Neural crest cell (in vitro differentiated cells): ENCODE measurements at regions not wholly inside any gene's neighbourhood (a gene's known extent, or its start where the extent isn't known, plus 50 kb on each side); places are given as distances from the start of the nearest gene placed in this dataset.

Experiments
- DNase-seq: peaks from one replicate; pipeline ENCODE4 v3.0.0; 2021; ENCODE audit warnings: low read depth, mixed read lengths, low spot score
- H3K27ac Mint-ChIP-seq: one replicate; pipeline ENCODE4 v1.8.0; 2021; ENCODE audit warnings: mild to moderate bottlenecking, mixed read lengths; ENCODE audit not compliant: unreplicated experiment
- H3K27me3 Mint-ChIP-seq: 2 replicates; pipeline ENCODE4 v1.8.0; 2021; ENCODE audit warnings: low read depth, mild to moderate bottlenecking, mixed read lengths
- H3K36me3 Mint-ChIP-seq: 2 replicates; pipeline ENCODE4 v1.8.0; 2021; ENCODE audit warnings: low read depth, mild to moderate bottlenecking, mixed read lengths
- H3K4me1 Mint-ChIP-seq: 2 replicates; pipeline ENCODE4 v1.8.0; 2021; ENCODE audit warnings: mixed read lengths
- H3K4me3 Mint-ChIP-seq: one replicate; pipeline ENCODE4 v1.8.0; 2021; ENCODE audit warnings: mild to moderate bottlenecking, mixed read lengths
- H3K9me3 Mint-ChIP-seq: 2 replicates; pipeline ENCODE4 v1.8.0; 2021; ENCODE audit warnings: mixed read lengths
- TF ChIP-seq, protein P1 (sequence below): fragments of 200-600 bp; sonication (generic); conservative IDR thresholded peaks from 2 replicates; pipeline ENCODE4 v1.5.0; 2021; ENCODE audit warnings: antibody characterized with exemption, mild to moderate bottlenecking

DNA sequence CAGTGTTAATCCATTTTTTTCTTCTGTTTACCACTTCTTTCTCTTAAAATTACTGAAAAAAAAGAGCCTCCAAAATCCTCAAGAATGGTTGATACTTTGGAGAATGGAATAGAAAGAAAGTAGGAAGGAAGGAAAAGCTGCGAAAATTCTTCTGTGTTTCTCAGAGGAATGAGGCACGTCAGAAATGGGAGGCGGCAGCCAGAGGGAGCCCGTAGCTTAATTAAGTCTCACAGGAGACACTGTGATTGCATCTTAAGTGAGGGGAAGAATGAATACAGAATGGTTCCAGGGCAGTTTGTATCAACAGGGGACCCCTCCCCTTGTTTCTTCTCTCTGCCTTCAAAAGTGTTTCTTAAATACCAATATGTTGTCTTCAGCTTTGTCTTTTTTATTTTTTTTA is 1099.5 kb downstream of the PLA2G4A start:
- H3K36me3 Mint-ChIP-seq = no peaks in the 10 kb centered on the region
- H3K4me1 Mint-ChIP-seq = peaks cover 12% of the 10 kb centered on the region
- H3K9me3 Mint-ChIP-seq = no peaks in the 10 kb centered on the region
- no peak overlapping the region for H3K27ac Mint-ChIP-seq
- peak; percentile 2 for DNase-seq
- no peaks in the 10 kb centered on the region for H3K27me3 Mint-ChIP-seq
- TF ChIP-seq, protein P1, sequence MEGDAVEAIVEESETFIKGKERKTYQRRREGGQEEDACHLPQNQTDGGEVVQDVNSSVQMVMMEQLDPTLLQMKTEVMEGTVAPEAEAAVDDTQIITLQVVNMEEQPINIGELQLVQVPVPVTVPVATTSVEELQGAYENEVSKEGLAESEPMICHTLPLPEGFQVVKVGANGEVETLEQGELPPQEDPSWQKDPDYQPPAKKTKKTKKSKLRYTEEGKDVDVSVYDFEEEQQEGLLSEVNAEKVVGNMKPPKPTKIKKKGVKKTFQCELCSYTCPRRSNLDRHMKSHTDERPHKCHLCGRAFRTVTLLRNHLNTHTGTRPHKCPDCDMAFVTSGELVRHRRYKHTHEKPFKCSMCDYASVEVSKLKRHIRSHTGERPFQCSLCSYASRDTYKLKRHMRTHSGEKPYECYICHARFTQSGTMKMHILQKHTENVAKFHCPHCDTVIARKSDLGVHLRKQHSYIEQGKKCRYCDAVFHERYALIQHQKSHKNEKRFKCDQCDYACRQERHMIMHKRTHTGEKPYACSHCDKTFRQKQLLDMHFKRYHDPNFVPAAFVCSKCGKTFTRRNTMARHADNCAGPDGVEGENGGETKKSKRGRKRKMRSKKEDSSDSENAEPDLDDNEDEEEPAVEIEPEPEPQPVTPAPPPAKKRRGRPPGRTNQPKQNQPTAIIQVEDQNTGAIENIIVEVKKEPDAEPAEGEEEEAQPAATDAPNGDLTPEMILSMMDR = peak; percentile 60
- H3K4me3 Mint-ChIP-seq = no peak overlapping the region

DNA sequence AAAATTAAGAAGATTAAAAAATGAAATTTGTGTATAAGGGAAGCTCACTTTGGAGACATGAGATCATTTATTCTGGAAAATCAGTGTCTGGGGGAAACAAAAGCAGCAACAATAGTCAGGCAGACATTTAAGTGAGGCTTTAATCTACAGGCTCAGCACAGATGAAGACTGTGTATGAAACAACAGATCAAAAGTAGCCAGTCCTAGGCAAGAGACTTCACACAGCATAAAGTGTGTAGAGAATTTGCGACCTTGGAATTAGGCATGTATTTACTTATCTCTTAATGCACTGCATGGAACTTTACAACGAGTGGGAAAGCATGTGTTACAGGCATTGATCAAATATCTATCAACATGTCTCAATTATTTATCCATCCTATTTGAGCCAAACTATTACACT is 1099.9 kb downstream of the PLA2G4A start:
- no peaks in the 10 kb centered on the region for H3K36me3 Mint-ChIP-seq
- no peak for DNase-seq
- peaks cover 12% of the 10 kb centered on the region for H3K4me1 Mint-ChIP-seq
- TF ChIP-seq, protein P1 = no peak
- H3K4me3 Mint-ChIP-seq = no peak overlapping the region
- H3K27ac Mint-ChIP-seq = no peak overlapping the region
- H3K27me3 Mint-ChIP-seq = no peaks in the 10 kb centered on the region
- H3K9me3 Mint-ChIP-seq = no peaks in the 10 kb centered on the region

DNA sequence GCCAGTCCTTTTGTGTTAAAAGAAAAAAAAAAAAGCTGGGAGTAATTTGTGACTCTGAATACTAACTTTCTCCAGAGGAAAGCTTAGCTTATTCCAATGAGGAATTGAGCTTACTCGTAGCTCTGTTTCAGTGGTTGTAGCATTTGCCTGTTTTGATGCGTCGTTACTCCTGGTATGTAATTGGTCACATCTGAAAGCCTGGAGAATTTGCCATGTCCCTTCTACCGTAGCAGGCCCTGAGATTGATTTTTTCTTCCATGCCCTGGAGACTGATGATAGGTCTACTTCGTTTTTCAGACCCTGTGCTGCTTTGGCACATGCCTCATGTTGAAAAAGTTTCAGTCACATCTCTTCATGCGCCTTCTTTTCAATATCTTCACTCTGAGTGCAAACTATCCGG is 1103.0 kb downstream of the PLA2G4A start:
- Mint-ChIP-seq H3K27ac (no peak overlapping the region), H3K27me3 (no peaks in the 10 kb centered on the region), H3K9me3 (peaks cover 5% of the 10 kb centered on the region), H3K4me3 (no peak overlapping the region), H3K4me1 (peaks cover 12% of the 10 kb centered on the region), H3K36me3 (no peaks in the 10 kb centered on the region)
- no peak for DNase-seq
- TF ChIP-seq, protein P1 = no peak

DNA sequence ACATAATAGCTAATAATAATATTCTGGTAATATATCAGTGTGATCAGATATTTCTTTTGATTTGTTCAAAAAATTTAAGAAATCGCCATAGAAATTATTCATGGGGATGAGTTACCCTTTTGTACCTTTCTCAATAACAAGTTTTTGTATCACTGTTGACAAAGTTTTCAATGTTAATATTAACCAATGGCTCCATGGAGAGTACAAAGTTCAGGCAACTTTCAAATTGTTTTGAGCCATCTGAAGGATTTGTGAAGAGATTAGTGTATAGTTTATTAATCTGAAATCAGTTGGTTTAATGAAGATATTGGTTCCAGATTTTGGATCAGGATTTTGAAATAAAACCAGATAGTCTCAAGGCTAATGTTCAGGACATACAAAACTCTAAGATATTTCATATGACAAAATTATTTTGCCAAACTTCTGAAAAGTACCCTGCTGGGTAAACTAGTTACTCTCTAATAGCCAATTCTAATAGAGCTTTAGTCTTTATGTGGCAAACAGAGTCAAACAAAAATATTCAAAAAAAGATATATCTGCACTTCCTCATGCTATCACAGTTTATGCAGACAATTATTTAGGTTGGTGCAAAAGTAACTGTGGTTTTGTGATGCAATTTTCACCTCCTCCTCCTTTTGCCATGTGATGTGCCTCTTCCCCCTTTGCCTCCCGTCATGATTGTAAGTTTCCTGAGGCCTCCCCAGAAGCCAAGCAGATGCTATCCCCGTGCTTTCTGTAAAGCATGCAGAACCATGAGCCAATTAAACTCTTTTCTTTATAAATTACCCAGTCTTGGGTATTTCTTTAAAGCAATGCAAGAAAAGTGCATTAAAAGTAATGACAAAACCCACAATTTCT is 1105.0 kb downstream of the PLA2G4A start:
- Mint-ChIP-seq H3K27ac (no peak overlapping the region), H3K9me3 (peaks cover 7% of the 10 kb centered on the region), H3K4me1 (peaks cover 1% of the 10 kb centered on the region), H3K36me3 (no peaks in the 10 kb centered on the region), H3K27me3 (no peaks in the 10 kb centered on the region), H3K4me3 (no peak overlapping the region)
- TF ChIP-seq, protein P1 = no peak
- no peak for DNase-seq

DNA sequence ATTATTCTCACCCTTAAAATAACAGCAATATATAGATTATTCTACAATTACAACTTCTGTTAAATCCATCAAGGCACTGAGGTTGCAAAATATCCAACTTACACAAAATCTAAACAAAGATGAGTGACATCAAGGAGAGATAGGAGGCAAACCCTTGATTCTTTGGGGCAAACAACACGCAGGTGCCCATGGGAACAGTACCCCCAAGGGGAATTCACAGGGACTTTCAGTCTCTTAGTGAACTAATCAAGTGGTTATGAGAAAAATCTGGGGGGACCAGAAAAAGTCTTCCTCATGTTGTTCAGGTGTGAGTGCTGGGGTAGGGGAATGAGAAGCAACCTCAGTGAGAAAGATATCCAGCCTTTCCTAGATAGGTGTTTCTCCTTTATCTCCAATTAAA is 1107.9 kb downstream of the PLA2G4A start:
- Mint-ChIP-seq H3K9me3 (peaks cover 9% of the 10 kb centered on the region), H3K4me3 (no peak overlapping the region), H3K27me3 (no peaks in the 10 kb centered on the region), H3K27ac (no peak overlapping the region), H3K36me3 (no peaks in the 10 kb centered on the region), H3K4me1 (no peaks in the 10 kb centered on the region)
- TF ChIP-seq, protein P1 = no peak
- no peak for DNase-seq
